GM18858 (cell line): ENCODE measurements at regions not wholly inside any gene's neighbourhood (a gene's known extent, or its start where the extent isn't known, plus 50 kb on each side); places are given as distances from the start of the nearest gene placed in this dataset.

Source experiments
- ATAC-seq: cut with Tn5 transposase; IDR thresholded peaks from one replicate; pipeline ENCODE4 v1.9.1; 2021; ENCODE audit not compliant: unreplicated experiment

DNA sequence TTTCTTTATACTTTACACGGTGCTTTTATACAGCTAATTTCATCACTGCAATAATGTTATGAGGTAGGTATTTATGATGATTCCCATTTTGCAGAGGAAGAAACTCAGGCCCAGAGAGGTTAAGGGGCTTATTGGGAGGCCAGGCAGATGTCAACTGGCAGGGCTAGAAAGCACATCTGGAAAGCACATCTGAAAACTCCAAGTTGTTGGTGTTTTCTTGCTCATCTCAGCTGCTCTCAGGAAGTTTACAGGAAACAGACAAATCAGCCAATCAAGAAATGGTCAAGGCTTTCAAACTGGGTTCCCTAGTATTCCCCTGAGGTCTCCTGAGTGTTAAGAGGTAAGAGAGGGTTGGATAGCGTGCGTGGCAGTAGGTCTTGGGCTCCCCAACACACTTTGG lies 124.1 kb upstream of the MED13L start:
- no peak for ATAC-seq

DNA sequence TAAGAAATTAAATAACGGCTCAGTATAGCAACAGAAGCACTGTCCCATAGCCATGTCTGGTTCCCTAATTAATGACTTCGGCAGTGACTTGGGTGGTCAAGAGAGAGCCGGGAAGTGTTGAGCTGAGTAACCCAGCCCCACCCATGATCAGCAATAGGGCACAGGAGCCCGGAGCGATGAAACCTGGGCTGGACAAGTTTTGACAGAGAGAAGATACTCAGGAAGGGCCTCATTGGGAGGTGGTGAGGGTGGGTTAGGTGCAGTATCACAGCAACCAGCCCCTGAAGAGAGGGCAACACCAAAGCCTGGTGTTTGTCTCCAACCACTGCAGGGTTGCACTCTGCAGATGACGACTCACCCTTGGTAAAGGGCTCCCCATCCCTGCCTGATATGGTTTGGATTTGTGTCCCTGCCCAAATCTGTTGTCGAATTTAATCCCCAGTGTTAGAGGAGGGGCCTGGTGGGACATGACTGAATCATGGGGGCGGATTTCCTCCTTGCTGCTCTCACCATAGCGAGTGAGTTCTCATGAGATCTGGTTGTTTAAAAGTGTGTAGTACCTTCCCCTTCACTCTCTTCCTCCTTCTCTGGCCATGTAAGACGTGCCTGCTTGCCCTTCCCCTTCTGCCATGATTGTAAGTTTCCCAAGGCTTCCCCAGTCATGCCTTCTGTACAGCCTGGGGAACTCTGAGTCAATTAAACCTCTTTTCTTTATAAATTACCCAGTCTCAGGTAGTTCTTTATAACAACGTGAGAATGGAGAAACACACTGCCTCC lies 124.9 kb upstream of the MED13L start:
- no peak for ATAC-seq

DNA sequence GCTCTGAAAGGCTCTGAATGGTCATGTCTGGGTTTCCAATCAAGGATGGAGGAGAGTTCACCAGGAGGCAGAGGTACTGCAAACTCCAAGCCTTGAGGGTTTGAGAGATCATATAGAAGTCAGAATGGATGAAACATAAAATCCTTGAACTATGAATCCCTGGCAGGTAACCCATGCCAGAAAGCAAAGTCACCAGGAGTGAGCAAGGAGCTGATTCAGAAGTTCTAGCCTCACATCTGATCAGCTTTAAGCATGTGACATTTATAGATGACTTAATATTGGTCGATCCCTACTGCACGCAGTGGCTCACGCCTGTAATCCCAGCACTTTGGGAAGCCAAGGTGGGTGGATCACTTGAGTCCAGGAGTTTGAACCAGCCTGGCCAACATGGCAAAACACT lies 126.1 kb upstream of the MED13L start:
- no peak for ATAC-seq

DNA sequence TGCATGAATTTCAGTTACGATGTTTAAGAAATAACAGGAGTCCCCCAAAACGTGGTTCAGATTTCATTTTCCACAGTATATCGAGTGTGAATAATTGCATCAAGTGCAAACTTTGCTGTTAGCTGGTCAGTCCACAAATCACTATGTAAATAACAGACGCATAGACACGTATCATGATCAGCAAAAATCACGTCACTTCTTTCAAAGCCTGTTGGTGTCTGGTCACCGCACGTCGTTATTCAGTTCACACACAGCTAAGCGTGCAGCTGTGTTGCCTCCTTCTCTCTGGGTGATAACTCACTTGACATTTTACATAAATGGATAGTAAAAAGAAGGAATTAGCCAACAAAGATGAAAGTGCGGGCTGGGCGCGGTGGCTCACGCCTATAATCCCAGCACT lies 126.8 kb upstream of the MED13L start:
- no peak for ATAC-seq

DNA sequence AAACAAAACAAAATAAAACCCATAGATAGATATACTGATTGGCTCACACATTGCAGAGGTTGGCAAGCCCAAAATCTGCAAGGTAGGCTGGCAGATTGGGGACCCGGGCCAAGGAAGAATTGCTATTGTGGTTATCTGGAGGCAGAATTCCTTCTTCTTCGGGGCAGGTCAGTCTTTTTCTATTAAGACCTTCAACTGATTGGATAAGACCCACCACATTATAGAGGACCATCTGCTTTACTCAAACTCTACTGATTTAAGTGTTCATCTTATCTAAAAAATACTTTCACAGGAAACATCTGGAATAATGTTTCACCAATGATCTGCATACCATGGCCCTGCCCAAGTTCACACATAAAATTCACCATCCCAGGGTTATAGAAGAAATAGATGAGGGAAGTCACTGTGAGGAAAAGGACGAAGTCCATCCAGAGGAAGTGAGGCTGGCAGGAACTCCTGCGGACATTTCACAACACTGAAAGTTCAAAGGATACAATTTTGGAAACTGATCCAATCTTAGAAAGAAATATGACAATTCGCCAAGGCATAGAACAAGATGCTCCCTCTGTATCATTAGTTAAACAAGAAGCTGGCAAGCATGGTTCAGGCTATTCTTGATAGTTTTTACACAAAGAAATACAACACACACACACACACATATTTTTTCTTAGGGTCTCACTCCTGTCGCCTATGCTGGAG lies 127.6 kb upstream of the MED13L start:
- no peak for ATAC-seq

DNA sequence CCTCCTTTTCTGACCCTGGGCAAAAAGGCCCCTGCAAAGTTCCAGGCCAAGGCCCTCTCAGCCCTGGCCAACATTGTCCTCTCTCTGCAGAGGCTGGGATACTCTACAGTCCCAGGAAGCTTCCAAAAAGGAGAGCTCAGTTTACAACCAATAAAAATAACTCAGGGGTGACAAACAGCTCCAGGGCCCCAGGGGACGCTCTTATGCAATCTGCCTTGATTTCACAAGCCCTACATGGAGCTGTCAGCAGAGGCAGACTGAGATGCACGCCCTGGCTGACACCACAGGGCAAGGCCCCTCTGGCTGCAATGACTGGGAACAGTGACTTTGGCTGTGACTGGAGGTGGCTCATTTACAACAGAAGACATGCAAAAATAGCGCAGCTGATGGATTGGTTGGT lies 129.0 kb upstream of the MED13L start:
- no peak for ATAC-seq

DNA sequence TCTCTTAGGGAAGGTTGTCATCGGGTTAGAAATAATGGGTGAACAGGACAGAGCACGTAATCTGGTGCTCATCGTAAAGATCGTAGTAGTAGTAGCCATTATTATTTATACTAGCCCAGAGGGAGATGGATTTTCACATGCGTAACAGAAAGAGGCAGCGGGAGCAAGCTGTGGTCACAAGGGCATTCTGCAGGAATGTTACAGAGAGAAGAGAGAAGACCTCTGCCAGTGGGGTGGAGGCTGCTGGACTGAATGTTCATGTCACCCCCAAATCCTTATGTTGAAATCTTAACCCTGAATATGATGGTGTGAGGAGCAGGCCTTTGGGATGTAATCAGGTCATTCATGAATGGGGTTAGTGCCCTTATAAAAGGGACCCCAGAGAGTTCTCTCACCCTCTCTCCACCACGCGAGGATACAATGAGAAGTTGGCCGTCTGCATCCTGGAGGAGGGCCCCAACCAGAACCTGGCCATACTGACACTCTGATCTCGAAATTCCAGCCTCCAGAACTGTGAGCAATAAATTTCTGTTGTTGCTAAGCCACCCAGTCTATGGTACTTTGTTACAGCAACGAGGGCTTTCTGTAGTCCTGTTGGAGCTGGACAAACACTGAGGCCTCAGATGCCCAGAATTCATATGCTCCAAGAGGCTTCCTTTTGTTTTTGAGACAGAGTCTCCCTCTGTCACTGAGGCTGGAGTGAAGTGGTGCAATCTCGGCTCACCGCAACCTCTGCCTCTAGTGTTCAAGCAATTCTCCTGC lies 131.2 kb upstream of the MED13L start:
- no peak for ATAC-seq

DNA sequence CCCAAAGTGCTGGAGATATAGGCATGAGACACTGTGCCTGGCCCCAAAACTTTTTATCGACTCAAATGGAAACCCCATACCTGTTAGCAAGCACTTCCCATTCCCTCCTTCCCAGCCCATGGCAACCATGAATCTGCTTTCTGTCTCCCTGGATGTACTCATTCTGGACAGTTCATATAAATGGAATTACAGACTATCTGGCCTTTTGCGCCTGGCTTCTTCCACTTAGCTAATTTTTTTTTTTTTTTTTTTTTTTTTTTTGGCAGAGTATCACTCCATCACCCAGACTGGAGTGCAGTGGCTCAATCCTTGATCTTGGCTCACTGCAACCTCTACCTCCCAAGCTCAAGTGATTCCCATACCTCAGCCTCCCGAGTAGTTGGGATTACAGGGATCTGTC lies 134.5 kb upstream of the MED13L start:
- no peak for ATAC-seq

DNA sequence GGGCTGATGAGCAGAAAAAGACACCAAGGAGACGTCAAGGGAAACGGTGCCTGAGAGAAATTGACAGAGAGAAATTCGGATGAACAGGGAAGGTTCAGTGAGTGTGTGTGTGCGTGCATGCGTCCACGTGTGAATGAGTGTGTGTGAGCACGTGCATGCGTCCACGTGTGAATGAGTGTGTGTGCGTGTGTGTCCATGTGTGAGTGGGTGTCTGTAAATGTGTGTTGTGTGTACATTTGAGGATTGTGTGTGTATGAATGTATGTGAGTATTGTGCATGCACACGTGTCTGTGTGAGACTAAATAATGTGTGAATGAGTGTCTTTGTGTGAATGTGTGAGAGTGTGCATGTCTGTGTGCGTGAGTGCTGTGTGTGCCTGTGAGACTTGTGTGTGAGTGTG lies 137.4 kb upstream of the MED13L start:
- ATAC-seq = no peak

DNA sequence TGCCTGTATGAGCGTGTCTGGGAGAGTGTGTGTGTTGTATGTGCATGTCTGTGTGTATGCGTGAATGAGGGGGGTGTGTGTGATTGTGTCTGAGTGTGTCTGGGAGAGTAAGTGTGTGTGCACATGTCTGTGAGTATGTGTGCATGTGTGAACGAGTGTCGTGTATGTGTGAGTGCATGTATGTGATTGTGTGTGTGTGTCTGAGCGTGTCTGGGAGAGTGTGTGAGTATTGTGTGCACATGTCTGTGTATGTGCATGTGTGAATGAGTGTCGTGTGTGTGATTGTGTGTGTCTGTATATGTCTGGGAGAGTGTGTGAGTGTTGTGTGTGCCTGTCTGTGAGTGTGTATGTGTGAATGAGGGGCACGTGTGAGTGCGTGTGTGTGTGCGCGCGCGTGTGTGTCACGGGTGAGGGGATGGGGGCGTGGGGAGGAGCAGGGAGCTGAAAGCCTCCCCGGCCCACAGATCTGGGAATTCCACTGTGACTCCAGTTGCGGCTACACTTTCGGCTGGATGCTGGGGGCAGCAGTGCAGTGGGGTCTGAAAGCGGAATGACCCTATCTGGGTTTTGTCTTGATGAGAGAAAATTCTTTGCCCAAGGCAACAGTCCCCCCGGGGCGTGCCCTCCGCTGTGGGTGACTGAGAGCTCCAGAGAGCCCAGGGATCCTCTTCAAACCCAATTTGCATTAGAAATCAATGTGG lies 138.1 kb upstream of the MED13L start:
- ATAC-seq = no peak

DNA sequence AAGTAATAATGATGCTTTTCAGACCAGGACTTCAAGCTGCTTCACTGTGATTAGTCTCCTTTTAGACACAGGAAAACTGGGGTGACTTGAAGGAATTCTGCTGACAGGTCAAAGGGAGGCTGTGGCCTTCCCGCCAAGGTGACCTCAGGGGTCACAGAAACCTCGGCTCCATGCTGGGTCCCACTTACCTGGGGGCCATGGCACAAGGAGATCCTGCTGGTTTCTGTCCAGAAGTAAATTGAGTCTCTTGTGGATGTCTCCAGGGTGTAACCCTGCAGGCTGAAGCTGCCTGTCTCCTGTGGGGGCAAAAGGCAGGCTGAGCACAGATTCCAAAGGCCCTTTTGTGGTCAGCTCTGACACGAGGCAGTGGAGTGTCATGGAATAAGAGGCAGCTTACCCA lies 138.7 kb upstream of the MED13L start:
- ATAC-seq = no peak

DNA sequence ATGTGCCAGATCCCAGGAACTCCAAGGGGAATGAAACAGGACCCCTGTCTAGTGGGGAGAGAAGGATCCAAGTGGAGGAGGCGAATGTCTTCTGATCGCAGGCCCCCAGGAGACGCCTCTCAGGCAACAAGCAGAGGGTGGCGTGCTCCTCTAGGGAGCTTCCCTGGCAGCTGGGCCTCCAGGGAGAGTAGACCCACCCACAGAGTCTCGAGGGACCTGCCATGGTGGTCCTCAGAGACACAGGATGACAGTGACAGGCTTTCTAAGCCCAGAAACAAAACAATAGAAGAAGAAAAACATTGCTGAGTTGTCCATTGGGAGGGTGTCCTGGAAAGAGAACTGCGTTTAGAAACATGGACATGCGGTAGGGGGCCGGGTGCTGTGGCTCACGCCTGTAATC lies 140.6 kb upstream of the MAP1LC3B2 start:
- ATAC-seq = no peak

DNA sequence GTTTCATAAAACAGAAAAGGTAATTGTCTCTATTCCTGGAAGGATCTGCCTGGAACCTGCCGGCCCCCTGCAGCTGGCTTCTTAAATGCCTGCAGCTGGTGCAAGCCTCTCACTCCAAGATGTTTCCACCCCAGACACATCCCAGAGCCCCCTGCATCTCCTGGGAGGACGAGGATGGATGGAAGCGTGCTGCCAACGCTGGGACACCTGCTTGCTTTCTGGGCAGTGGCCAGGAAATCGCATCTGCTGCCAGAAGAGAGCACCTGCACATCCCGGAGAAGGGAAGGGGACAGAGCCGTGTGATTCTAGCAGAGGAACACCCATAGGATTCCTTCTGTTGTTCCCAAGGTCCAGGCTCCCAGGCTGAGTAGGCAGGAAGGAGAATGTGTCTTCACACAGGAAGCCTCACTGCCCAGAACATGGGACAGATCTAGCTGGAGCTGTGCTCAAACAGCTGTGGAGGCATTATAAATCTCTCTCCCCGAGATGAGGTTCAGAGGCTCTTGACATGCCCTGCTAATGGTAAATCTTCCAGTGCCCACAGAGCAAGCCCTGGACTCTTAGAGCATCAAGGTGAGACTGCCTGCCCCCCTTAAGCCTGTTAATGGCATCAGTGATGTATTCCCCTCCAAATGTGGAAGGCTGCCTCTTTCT lies 138.8 kb upstream of the MAP1LC3B2 start:
- no peak for ATAC-seq

DNA sequence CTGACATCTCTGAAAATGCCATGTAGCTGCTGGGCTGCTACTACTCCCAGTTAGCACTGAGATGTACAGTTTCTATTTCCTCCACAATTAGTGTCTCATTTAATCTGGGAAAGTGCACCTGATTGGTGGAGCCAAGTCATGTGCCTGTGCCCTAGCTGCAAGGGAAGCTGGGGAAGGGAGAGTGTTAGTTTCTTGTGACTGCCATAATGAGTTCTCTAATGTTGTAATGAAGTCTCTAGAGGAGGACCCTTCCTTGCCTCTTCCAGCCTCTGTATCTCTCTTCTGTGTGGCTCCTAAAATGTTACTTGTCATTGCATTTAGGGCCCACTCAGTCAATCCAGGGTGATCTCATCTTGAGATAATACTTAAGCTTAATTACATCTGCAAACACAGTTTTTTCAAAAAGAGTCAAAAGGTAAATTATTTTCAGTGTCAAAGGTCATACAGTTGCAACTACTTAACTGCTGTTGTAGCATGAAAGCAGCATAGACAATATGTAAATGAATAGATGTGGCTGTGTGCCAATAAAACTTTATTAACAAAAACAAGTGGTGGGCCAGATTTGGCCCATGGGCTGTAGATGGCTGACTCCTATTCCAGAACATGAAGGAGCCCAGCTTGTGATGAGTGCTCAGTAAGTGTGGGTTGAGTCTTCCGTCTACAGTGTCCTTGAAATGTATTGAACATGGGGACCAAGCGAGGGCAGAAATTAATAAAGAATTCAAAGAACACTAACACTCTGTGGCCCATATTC lies 137.2 kb upstream of the MAP1LC3B2 start:
- ATAC-seq = no peak

DNA sequence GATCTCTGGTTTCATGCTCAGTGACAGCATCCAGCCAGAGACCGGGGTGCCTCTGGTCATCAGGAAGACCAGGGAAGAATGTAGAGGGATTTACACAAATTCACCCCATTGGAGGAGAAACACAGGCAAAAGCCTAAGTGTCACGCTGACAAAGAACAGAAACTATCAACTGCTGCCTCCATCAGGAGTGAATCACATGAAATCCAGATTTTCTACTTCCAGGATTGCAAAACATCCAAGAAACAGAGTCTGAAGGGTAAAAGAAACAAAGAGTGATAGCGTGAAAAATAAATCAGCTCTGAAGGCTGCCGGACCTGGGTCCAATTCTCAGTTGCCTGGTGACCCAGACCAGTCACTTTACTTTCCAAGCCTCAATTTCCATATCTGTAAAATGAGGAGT lies 136.1 kb upstream of the MAP1LC3B2 start:
- ATAC-seq = no peak

DNA sequence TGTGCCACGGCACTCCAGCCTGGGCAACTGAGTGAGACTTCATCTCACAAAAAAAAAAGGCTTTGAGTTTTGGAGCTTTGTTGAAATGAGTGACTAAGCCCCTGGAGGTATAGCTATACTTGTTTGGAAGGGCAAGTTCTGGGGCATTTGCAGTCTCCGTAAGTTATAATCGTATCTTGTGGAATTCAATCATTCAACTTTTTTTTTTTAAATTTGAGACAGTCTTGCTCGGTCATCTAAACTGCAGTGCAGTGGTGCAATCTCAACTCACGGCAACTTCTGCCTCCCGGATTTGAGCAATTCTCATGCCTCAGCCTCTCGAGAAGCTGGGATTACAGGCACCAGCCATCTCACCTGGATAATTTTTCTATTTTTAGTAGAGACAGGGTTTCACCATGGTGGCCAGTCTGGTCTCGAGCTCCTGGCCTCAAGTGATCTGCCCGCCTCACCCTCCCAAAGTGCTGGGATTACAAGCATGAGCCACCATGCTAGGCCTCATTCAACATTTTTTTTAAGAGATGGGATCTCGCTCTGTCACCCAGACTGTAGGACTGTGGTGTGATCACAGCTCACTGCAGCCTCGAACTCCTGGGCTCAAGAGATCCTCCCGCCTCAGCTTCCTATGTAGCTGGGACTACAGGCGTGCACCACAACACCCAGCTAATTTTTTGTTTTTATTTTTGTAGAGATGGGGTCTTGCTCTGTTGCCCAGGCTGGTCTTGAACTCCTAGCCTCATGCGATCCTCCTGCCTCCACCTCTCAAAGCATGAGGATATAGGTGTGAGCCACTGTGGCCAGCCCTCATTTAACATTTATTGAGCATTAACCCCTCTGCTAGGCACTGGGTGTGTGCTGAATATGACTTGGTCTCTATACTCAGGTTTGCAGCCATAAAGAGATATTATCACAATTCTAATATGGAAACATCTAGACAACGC lies 133.7 kb upstream of the MAP1LC3B2 start:
- ATAC-seq = no peak

DNA sequence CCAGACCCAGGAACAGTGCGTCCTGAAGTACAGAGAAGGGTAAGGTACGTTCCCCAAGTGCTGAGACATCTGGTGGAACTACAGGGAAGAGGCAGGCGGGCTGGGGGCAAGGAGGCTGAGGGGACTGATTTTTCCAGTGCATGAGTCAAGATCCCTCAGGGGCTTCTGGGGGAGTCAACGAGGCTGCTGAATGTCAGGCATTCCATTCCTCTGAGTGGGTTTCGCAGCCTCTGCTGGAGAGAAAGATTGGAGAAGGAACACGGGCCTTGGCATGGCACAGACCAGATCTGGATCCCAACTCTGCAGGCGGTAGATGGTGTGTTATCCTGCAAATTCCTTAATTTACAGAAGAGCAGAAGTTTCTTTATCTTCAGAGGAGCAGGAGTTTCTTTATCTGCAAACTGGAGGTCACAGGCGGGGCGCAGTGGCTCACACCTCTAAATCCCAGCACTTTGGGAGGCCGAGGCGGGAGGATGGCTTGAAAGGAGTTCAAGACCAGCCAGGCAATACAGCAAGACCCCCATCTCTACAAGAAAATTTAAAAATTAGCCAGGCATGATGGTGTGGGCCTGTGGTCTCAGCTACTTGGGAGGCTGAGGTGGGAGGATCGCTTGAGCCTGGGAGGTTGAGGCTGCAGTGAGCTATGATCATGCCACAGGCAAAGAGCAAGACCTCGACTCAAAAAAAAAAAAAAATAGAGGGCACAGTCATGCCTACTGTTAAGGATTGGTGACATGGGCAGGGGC lies 132.6 kb upstream of the MAP1LC3B2 start:
- no peak for ATAC-seq

DNA sequence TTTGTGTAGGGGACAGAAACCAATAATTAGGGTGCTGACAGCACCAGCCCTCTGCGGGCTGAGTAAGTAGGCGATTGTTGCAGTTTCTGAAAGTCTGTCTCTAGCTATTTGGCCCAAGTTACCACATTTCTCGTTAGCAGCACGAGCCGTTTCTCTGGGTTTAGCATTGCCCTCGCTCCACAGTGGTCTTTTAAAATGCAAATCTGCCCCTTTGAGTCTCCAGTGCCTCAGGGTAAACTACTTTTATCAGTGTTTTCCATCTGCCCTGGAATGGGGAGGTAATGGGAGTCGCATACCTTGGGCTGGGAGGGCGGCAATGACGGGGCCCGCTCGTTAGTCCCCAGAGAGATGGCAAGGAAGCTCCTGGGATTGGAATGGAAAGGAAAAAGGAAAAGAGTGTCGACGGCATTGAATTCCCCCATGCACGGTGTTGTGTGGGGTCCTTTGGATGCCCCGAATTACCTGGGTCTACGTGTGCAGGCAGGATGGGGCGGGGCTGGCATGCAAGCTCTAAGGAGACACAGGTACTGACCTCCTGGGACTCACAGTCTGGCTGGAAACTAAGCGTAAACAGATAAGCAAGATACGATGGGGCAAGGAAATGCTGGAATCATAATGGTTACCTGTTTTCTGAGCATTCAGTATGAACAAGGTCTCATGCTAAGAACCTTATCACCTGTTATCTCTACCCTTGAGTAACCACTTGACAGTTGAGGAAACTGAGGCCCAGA lies 131.8 kb upstream of the MAP1LC3B2 start:
- ATAC-seq = no peak
